NCI-H2081 (cell line): ENCODE measurements at regions not wholly inside any gene's neighbourhood (a gene's known extent, or its start where the extent isn't known, plus 50 kb on each side); places are given as distances from the start of the nearest gene placed in this dataset.

Experiments used
- DNase-seq, 2 experiments: peaks; one replicate each; lab custom pipeline; 2025; lab: John Stamatoyannopoulos, UW

DNA sequence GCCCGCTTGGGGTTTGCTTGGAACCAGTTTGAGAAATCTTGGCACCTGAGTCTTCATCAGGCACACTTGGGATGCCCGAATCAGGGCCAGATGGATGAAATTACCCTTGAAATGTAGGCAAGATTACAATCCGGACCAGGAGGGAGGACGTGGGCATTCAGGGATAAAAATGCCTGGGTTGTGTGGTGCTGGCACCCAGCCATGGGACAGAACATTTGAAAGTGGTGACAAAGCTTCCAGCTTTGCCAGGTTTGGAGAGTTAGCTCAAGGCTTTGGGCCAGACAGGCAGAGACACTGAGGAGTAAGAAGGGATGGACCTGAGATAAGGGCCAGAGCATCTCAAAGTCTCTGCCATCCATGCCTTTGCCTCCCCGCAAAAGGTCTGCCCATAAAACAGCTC, 182.2 kb downstream of the TTC32 start:
- DNase-seq: no peak

DNA sequence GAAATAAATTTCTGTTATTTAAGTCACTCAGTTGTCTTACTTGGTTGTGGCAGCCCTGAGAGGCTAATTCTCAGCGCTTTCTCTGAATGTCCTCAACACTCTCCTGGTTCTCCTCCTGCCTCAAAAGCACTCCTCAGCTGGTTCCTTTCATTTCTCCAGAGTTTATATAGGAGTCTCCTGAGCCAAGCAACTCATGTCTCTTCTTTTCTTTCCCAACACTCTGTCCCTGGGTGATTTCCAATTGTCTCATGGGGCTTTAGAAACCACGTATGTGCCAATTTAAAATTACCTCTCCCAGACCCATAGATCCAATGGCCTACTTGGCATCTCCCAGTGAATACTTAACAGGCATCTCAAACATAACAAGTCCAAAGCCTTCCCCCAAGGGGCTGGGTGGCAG, 184.3 kb downstream of the TTC32 start:
- no peak for DNase-seq

DNA sequence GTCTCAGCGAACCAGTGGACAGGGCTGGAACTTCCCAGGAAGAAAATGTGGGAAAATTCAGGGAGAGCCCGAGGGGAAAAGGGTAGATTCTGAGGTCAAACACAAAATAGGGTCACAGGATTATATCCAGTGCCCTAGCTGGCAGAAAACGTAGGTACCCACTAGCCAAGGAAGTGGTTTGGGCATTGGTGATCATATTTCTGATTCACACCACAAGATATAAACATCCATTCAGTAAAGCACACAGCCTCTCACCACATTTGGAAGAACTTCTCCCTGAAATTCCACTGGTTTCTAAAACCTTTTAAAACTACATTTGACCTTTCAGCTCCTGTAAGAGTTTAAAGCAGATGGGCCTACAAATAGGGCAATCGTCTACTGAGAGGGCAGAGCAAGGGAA, 186.9 kb downstream of the TTC32 start:
- no peak for DNase-seq

DNA sequence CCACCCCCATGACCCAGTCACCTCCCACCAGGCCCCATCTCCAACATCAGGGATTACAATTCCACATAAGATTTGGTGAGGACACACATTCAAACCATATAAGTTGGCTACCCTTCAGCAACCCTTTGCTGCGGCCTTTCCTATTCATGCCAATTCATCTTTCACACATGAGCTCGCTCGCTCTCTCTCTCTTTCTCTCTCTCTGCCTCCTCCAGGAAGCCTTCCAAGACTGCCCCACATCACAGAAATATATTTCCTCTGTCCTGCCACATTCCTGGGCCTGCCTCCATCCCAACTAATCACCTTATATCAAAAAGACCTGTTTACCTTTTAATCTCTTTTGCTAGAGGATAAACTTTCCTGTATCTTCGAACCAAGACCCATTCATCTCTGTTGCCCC, 188.9 kb downstream of the TTC32 start:
- DNase-seq: no peak

DNA sequence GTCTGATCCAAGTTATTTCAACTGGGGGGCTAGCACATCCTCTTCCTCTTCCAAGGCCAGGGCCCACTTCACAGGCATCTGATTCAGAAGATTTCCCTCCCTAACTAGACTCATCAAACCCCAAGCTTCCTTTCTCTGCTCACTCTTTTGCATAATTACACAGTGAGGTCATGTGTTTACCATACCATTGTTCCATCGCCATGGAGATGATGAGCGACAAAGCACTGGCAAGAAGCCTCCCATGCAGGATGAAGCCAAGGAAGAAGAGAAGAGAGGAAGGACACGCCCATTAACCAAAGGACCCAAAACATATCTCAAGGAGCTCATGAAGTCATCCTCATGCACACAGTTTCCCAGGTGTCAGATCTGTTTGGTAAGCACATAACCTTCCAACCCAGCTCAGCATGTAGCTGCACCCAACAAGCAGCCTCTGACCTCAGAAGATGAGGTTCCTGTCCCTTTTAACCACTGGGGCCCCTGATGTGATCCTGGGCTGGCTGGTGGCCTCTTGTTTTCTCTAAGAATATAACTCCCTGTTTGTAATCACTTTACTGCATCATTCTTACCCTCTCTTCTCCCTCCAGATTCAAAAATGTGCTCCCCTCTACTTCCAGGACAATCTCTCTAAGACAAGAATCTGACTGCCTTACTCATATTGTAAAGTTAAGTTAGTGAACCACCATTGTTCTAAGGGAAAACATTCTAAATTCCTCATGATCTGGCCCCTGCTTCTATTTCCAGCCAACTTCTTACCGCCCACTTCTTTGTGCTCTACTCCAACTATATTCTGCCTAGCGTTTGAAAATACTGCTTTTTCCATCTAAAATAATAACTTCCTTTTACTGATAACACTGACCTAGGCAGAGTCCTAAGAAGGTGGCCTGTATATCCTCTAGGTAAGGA, 190.1 kb downstream of the TTC32 start:
- peak; percentile 38 to 75 for DNase-seq

DNA sequence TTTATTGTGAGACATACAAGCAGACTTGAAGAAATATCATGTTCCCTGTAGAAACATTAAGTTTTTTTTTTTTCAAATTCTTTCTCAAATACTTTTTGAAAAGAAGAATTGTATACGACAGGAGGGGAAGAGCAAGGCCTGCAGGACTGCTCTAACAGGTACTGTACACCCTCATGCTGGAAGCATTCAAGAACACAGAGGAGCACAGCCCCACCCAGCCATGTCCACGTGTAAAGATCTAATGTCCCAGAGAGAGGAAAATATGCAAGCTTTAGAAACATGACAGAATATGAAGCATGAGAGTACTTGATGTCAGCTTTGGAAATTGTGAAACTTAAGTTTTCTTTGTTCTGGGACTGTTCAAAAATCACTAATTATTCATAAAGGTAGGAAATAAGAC, 191.6 kb downstream of the TTC32 start:
- DNase-seq: no peak

DNA sequence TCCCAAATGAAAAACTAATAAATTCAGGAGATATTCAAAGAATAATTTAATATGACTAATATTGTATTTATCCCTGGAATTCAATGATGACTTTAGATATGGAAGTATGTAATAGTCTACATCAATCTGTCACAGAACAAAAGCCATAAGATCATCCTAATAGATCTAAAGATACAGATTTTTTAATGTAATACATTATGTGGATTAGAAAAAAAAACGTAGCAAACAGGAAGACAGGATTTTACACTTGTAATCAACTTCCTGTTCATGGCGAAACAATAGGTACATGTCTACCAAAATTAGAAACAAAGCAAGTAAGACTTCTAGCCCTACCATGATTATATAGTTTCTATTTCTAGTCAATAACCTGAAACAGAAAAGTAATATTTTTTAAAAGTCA, 192.2 kb downstream of the TTC32 start:
- no peak for DNase-seq

DNA sequence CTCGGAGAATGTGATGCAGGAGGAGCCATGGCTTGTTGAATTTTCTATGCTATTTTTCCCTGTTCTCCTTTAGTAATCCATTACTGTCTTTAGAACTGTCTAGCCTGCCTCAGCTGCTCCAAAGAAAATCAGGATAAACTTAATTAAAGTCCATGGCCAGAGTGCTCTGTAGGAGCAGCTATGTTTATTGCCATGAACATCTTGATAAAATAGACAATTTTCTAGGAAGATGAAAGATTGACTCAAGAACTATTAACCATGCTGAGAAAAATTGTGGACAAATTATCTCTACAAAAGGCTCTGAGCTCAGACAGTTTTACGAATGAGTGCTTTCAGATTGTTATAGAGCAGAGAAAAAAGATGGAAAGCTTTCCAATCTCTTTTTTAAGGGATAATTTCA, 193.0 kb downstream of the TTC32 start:
- no peak for DNase-seq

DNA sequence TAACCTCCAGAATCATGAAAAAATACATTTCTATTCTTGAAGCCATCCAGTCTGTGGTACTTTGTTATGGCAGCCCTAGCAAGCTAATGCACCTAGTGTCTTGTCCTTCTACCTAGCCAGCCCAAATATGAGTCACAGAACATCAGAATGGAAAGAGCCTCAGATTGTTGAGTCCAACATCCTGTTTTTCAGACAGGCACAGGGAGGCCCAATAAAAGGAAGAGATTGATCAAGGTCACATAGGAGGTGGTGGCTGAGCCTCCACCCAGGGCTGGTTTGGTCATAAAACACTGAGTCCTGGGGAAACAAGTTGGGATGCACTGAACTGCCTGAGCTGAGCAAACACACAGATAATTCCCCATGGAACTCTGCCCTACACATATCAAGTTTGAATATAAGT, 195.5 kb downstream of the TTC32 start:
- DNase-seq: no peak

DNA sequence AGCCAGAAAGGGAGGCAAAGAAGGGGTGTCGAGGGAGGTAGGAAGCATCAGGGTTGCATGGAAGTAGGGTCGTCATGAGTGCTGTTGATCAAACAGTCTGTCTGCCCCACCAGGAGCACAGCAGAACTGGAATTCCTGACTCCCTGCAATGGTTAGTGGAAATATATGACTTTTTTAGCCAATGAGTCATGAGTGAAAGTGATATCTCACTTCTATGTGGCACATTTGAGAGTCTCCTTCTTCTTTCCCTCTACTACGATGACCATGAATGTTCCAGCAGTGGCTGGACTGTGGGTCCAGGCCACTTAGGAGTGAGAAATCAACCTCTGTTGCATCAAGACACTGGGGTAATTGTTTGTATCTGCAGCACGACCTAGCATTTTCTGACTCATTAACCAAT, 199.5 kb downstream of the TTC32 start:
- DNase-seq: no peak

DNA sequence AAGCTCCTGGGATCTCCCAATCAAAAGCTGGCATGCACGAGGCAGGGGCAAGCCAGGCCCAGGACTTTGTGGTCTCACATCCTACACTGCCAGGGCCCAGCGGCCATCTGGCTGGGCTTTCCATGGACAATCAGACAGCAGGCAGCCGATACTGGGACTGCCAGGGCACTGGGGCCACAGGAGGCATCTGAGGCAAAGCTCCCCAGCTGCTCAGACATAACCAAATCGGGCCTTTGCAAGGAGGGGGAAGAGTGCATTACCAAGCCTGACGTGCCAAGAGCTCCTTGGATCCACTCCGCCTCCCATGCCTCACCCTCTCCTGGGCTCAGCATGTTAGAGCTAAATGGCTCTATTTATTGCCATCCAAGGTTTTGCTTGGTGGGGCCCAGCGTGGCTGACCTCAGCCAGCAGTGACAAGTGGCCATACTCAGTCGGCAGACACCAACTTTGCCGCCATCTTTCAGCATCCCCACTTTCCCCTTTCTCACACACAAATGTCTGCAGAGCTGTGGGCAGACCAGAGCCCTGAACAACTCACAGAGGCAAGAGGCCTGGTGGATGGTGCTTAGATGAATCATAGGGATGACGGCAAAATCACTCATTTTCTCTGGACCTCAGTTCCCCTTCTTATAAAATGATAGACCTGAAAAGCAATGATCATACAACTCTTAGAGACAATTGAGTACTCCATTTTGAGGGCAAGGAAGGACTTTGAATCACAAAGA, 200.8 kb downstream of the TTC32 start:
- no peak for DNase-seq

DNA sequence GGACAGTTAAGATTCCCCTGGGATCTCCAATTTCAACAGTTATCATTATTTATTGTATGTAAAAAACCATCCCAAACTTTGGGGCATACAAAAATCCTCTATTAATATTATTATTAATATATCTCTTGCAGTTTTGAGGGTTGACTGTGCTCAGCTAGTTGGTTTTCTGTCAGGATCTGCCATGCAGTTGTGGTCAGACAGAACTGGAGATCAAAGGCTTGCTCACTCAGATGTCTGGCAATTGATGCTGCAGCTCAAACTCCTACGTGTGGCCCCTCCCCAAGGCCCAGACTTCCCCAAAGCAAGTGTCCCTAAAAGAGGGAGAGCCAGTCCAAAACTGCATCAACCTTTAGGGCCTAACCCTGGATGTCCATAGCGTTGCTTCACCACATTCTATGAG, 204.7 kb downstream of the TTC32 start:
- no peak for DNase-seq

DNA sequence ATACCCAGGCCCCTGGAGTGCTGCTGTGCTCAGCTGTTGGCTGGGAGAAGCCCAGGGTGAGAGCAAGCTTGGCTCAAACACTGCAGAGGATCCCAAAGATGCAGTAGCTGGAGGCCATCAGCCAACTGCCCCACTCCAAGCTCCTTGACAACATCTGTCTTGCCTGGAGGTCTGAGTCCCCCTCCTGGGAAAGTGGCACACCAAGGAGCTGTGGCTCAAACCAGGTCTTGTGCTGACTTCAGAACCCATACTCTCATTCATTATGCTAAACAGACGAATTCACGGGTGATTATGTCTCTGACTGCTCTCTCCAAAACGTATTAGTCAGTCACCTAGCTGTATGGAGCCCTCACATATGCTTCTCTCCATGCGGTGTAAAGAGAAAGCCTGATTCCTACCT, 206.1 kb downstream of the TTC32 start:
- no peak for DNase-seq

DNA sequence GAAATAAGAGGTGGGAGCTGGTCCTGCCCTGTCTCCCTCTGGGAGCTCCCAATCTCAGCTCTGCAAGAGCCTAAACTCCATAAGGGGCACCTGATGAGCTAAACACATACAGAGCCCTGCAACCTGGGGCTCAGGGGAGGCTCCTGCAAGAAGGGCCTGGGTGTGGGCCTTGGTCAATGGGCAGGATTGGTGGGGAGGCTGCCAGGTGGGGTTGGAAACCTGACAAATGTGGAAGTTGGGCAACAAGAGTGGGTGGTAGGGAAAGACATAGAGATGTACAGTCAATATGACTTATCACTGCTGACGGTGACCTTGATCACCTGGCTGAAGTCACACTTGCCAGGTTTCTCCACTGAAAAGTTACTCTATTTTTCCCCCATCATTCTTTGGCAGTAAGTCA, 209.9 kb downstream of the TTC32 start:
- DNase-seq: no peak

DNA sequence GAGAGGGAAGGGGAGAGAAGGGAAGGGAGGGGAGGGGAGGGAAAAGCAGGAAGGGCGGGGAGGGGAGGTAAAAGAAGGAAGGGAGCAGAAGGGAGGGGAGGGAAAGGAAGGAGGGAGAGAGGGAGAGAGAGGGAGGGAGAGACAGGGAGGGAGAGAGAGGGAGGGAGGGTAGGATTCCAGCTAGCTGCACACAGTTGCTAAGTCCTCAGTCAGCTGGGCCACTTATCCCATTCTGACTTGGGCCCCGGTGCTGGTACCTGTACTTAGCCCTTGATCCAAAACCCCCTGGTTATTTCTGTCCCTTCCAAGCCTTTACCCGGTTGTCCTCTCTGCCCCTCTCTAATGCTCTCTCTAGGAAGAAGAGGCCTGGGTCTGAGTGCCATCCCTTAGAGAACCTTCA, 211.4 kb downstream of the TTC32 start:
- DNase-seq: no peak

DNA sequence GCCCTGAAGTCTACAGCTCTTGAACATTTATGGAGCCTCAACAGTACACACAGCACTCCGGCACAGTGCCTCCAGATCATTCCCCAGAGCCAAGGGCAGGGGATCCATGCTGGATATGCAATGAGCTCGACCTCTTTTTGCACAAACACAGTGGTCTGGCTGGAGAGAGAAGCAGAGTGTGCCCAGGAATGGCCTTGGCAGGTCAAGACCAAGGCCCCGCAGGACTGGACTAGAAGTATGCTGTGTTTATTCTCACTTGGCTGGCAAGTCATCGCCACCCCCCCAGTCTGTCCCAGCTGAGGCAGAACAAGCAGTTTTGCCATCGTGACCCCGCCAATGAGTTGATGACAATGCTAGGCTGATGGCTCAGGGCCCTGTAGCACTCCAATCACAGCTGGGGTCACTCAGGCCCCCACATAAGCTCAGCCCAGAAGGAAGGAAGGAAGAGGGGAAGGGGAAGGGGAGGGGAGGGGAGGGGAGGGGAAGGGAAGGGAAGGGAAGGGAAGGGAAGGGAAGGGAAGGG, 212.1 kb downstream of the TTC32 start:
- DNase-seq: no peak

DNA sequence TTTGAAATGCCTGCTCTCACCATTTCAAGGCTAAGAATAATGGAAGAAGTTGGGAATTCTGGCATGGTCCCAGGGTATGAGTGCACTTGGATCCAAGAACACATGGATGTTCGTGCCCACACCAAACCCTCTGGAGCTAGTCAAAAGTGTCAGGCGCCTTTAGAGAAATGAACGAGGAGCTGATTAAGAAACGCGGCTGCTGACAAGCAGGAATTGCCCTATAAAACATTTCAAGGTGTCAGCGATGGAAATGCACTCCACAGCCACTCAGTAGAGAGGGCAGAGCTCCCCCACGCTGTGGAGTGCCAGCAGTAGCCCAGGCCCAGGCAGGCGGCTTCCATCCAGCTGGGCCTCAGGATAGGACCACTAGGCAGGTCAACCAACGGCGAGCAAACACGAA, 213.7 kb downstream of the TTC32 start:
- no peak for DNase-seq

DNA sequence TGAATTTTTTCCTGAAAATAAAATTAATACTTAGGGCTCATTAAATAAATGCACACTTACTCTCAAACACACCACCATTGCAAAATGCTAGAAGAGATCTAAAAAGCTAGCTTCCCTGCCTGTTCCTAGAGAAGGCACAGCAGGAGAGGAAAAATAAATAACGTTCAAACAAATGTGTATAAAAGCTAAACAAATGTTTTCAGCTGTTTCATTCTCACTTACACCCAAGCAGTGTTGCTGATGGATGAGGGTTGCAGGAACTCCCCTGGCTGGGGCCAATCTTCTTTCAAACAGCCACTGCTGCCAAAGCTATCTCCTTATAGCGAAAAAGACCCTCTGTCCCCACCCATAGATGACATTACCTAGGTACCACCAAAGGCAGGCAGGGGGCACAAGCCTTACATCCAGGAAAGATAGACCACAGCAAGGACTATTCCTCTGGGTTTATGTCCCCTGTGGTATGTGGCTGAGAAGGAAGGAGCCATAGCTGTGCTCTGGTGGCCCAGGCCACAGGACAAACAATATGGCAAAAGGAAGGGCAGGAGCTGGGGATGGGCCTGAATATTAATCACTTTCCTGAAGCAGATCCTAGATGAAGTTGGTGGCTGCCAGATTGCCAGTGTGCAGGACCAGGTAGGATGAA, 214.6 kb downstream of the TTC32 start:
- no peak for DNase-seq

DNA sequence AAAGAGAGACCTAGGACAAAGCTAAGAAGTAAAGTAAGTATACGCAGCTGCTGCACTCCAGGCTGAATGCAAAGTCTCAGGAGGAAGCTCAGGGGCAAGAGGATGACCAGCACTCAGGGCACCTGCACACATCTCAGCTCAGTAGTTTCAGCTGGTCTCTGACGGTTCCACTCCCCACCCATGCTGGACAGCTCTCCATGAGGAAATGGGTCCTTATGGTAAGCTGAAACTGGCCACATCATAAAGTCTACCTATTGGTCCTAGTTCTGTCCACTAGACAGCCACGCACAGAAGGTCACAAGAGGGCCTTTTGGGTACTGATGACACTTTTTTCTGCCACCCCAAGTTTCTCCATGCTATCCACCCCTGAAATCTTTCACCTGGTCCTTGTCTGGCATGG, 215.3 kb downstream of the TTC32 start:
- DNase-seq: no peak

DNA sequence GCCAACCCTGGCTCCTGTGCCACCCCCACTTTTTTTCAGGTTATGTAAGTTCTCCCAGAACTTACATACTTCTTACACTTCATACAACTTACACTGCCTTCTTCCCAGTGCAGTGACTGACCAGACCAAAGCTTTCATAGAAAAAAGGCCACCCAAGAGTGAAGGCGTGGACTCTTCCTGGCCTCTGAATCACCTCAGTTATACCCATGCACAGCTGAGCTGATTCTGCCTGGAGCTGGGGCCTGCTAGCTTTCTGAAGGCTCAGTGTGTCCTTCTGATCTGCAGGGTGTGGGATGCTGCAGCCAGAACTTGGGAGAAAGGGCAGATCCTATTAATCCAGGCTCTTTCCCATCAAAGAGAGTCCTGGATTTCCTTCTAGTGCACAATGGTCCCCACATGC, 216.1 kb downstream of the TTC32 start:
- no peak for DNase-seq

DNA sequence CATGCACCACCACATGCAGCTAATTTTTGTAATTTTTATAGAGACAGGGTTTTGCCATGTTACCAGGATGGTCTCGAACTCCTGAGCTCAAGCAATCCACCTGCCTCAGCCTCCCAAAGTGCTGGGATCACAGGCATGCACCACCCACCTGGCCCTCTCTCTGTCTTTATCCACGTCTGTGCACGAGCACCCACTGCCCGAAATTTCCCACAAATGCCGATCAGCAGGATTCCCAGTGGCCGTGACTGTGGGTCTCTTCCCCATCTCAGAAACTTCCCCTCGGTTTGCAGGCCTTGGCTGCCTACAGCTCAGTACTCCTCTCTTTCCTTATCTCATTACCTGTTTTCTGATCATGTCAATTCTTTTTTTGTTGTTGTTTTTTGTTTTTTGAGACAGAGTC, 217.3 kb downstream of the TTC32 start:
- no peak for DNase-seq

DNA sequence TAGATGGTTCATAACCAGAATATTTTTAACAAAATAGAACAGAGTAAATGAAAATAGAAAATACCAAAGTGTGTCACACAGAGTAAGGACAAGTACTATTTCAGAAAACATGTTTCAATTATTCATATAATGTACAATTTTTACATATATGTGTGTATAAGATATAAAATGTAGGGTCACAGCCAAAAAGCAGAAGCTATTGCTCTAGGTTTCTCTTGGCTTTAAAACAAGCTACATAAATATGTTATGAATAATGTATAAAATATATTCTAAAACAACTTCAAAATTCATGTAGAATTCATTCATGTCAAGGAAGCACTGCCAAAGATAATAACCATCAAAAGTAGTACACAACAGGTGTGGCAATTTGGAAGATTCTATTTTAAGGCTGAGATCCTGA, 218.2 kb downstream of the TTC32 start:
- no peak for DNase-seq

DNA sequence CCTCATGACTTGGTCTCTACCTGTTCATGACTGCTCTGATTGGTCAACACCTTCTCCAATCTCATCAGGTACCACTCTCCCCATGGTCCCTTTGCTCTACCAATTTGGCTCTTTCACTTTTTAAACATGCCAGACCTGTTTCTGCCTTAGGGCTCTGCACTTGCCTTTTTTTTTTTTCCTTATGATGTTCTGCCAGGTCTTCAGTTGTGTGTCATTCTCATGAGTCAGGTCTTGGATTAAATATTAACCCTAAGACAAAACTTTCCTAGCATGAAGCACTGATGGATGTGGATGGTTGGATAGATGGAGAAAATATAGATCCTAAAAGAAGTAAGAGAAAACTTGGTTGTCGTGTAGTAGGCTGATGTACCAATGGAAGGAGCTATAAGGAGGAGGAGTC, 219.3 kb downstream of the TTC32 start:
- DNase-seq: no peak
